GM21717 (cell line): ENCODE measurements at regions not wholly inside any gene's neighbourhood (a gene's known extent, or its start where the extent isn't known, plus 50 kb on each side); places are given as distances from the start of the nearest gene placed in this dataset.
A peak's percentile ranks its signal among the peaks of the same experiment; 100 is the strongest.

ENCODE experiments used
- ATAC-seq: cut with Tn5 transposase; IDR thresholded peaks from one replicate; pipeline ENCODE4 v1.9.1; 2021; ENCODE audit warnings: mild to moderate bottlenecking, moderate library complexity; ENCODE audit not compliant: unreplicated experiment

DNA sequence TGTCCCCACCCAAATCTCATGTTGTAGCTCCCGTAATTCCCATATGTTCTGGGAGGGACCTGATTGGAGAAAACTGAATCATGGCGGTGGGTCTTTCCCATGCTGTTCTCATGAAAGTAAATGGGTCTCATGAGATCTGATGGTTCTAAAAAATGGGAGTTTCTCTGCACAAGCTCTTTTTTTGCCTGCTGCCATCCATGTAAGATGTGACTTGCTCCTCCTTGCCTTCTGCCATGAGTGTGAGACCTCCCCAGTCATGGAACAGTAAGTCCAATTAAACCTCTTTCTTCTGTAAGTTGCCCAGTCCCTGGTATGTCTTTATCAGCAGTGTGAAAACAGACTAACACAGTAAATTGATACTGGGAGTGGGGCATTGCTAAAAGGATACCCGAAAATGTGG lies 1218.4 kb upstream of the CITED2 start:
- ATAC-seq, result no peak

DNA sequence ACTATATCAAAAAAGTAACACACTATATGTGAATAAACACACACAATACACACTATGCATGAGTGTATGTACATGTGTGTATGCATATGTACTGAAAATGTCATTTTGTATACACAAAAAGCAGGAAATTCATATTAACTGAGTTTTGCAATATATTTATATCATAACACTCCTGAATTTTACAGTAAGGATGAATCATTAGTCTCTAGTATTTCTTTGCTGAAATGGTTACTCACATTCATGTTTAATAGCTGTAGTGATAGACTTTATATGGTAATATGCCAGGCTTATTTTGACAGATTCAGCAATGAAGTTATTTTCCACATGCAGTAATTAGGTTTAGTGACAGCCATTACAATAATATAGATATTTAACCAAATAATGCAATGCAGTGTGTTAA lies 1216.2 kb upstream of the CITED2 start:
- no peak for ATAC-seq

DNA sequence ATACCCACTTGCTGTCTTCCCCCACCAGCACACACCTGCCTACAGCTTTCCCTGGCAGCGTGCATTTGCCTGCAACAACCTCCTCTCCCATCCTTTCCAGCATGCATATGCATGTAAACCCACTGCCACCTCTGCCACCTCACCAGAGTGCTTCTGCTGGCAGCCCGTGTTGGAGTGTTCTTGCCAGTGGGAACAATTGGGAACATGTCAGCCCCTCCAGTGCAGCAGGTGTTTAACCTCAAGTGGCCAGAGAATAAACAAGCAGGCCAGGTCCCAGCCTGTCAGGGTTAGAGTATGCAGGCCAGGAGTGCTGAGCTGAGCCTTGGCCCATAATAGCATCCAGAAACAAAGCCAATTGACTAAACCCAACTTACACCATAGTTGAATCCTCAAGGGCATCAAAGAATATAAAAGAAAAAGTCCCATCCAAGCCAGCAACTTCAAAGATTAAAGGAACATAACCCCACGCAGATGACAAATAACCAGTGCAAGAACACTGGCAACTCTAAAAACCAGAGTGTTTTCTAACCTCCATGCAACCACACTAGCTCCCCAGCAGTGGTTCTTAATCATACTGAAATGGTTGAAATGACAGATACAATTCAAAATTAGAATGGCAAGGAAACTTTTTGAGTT lies 1212.1 kb upstream of the CITED2 start:
- ATAC-seq, result peak; percentile 93

GRCh38 chr6:140581601-140582000 lies 1207.2 kb upstream of the CITED2 start:
- ATAC-seq, result no peak

- ATAC-seq, result no peak
Observed at GRCh38 chr6:140579918-140580317, 1205.5 kb upstream of the CITED2 start.

DNA sequence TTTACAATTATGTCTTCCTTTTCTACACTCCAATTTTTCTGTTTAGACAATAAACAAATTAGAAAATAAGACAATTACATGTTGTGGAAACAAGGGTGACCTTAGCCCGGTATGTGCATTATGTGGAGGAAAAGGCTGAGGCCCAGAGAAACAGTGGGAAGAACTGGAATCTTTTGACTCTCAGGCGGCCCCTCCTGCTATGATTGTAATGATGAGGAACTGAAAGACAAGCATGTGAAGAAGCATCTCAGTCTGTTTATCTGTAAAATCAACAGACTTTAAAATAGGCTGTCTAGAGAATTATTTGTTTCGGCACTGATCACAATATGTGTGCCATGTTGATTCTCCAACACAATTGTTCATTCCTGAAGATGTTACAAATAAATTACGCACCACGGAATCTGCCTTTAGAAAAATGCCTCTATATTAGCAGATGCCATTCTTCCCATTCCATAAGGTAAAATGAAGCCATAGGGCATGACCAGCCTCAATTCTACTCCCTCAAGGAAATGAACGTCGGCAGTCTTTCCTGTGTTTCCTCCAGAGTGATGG lies 1201.6 kb upstream of the CITED2 start:
- ATAC-seq, result no peak

DNA sequence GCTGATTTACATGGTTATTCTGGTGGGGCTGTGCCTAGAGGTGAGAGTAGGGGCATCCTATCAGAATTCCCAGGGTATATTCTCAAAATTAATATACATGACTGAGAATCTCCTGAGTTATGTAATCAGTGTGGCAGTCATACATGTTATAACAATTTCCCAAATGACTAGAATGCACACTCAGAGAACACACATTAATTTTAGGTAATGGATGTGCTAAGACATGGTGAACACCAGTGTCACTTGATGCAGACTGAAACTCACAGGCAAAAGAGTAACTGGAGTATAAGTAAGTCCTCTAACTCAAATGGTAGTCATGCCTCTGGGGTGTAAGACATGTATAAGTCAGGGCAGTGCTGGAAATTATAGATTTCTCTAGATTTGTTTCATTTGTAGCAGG lies 1198.4 kb upstream of the CITED2 start:
- no peak for ATAC-seq

DNA sequence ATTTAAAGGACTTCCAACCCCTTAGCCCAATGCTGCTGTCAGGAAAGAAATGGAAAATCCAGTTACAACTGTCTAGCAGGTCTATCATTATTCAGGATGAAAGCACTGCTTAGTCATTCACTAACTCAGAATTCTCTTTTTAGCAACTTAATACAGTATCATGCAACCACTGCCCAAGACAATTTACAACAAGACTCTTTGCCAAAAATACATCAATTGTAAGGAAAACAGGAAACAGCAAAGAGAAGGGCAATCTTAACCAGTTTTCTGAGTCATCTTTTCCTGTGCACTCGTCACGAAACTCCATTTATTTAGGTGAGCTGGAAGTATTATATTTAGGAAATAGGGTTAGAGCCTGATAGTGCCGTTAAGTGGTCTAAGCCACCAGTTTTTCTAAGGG lies 1197.7 kb upstream of the CITED2 start:
- ATAC-seq, result no peak

DNA sequence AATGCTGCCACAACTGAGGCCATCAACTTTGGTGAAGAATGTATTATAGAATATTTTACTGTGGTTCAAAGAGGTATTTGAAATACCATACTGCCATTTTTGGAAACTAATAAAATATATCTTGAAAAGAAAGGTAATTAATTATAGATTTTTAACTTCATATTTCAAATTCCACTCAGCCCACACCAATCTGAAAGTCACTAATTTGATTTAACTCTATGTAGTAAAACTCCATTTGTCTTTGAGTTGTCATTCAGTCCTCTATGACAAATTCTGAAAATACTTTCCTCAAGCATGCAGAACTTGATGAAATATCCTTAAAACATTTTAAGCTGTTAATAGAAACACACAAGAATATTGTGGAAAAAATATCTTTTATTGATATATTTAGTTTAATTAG lies 1196.7 kb upstream of the CITED2 start:
- ATAC-seq, result no peak

- ATAC-seq, result peak; percentile 43
Observed at GRCh38 chr6:140567466-140567865, 1193.0 kb upstream of the CITED2 start.

DNA sequence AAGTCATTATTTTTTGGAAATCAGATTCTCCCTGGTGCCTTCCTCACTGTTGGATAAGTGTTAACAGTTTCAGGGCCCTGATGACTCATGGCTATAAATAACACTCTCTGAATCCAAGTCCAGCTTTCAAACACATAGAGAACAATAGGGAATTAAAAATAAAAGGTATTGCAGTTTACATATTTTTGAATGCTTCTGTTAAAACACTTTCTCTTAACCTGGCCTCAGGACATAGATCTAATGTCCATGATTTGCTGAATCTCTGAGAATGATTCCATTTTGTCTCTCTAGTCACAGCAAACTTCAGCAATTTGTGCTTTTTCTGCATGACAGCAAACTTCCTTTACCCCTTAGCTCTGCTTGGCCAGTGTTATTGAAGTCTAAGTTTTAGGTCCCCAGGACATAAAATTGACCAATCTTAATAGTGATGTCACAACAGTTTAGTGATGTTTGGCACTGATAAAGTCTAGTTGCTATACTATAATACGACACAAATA lies 1192.4 kb upstream of the CITED2 start:
- ATAC-seq, result no peak

- ATAC-seq, result no peak
Observed at GRCh38 chr6:140563728-140564127, 1189.3 kb upstream of the CITED2 start.

- no peak for ATAC-seq
Observed at GRCh38 chr6:140561701-140562100, 1187.3 kb upstream of the CITED2 start.

GRCh38 chr6:140560671-140561070 lies 1186.2 kb upstream of the CITED2 start:
- ATAC-seq, result no peak

- ATAC-seq, result no peak
Observed at GRCh38 chr6:140559458-140559857, 1185.0 kb upstream of the CITED2 start.

GRCh38 chr6:140554421-140554820 lies 1180.0 kb upstream of the CITED2 start:
- no peak for ATAC-seq

- no peak for ATAC-seq
Observed at GRCh38 chr6:140548366-140548765, 1173.9 kb upstream of the CITED2 start.

- no peak for ATAC-seq
Observed at GRCh38 chr6:140546640-140547039, 1172.2 kb upstream of the CITED2 start.

DNA sequence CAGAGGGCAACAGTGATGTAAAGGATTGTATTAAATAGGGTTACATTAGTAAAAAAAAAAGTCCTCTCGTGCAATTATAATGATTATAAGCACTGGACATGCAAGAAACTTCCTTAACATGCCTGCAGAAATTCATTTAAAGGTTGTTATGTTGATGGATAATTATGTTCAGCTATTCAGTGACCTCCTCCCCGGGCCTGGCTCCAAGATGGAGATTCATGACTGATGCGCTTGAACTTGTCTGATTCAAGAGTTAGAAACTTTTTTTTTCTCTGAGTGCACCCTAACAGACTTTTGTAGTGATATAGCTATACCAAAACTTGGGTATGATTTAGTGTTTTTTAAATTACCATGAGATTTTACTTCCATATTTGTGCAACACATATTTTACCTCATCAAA lies 1170.0 kb upstream of the CITED2 start:
- no peak for ATAC-seq

DNA sequence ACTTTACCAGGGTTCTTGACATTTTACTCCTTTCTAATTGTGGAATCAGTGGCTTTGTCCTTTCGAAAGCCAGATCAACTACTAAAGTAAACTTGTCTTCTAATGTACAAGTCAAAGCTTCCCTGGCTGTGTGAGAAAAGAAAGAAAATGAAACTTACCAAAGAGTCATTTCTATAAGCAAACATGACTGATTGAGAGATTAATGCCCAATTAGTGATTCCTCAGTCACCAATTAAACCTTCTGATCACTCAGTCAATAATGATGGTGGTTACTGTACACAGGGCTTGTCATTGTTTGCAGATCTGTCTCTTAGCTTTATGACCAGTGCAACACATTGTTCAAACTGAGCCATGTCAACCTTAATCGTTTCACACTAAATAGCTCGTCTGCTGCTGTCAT lies 1168.4 kb upstream of the CITED2 start:
- peak; percentile 46 for ATAC-seq

GRCh38 chr6:140541288-140541687 lies 1166.8 kb upstream of the CITED2 start:
- no peak for ATAC-seq

DNA sequence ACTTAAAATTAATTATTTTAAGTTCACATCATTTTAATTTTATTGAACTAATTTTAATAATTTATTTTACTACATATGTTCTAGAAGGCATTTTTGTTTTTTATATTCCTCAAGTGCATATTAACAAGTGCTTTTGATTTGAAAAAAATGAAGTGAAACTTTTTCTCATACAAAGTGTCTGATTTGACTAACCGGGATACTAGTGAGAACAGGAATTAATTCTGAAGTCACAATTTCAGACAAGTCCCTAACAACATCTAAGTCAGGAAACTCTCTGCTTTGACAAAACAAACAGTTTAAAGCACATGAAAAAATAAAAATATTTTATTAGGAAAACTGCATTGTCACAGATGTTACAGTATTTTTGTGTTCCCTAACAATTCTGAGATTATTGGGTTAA lies 1166.3 kb upstream of the CITED2 start:
- no peak for ATAC-seq

GRCh38 chr6:140538926-140539325 lies 1164.5 kb upstream of the CITED2 start:
- no peak for ATAC-seq
